Stomach (tissue), 8 donors: ENCODE measurements at regions not wholly inside any gene's neighbourhood (a gene's known extent, or its start where the extent isn't known, plus 50 kb on each side); places are given as distances from the start of the nearest gene placed in this dataset.

Experiments used
- DNase-seq, 2 donors: peaks; one replicate each; pipeline versions ENCODE4 v3.0.0 to v3.0.0-alpha.2; 2013 to 2019
- H3K27ac ChIP-seq, 5 donors: fragments of 200-600 bp in 4 of 5; sonication (generic) in 4 of 5; one replicate each; pipeline ENCODE4 v1.5.1; 2013 to 2019; ENCODE audit warnings: mild to moderate bottlenecking in 1 of 5, moderate library complexity in 1 of 5
- H3K27me3 ChIP-seq, 3 donors: fragments of 200-600 bp; sonication (generic); one replicate each; pipeline ENCODE4 v1.5.1; 2017 to 2019; ENCODE audit warnings: mixed run types in 1 of 3
- H3K36me3 ChIP-seq, 4 donors: fragments of 200-600 bp; sonication (generic); 1 replicate in 3 of 4; 2 replicates in 1 of 4; pipeline ENCODE4 v1.5.1; 2016 to 2019
- H3K4me1 ChIP-seq, 4 donors: fragments of 200-600 bp; sonication (generic); one replicate each; pipeline ENCODE4 v1.5.1; 2016 to 2019
- H3K4me3 ChIP-seq, 4 donors: fragments of 200-600 bp; sonication (generic) in 3 of 4; one replicate each; pipeline ENCODE4 v1.5.1; 2016 to 2019; ENCODE audit warnings: mild to moderate bottlenecking in 1 of 4
- H3K9me3 ChIP-seq, 4 donors: fragments of 200-600 bp; sonication (generic); one replicate each; pipeline ENCODE4 v1.5.1; 2016 to 2019
- CTCF ChIP-seq, 7 experiments: fragments of 450-650 bp in 4 of 7; fragments of 200-600 bp in 3 of 7; sonication (generic) in 3 of 7; IDR thresholded peaks; one replicate each; pipeline ENCODE4 v1.5.1; 2016 to 2019; ENCODE audit warnings: antibody characterized with exemption in 7 of 7, control low read depth in 2 of 7, mild to moderate bottlenecking in 1 of 7
- EP300 ChIP-seq: sonication (generic); formaldehyde crosslinking; IDR thresholded peaks from one replicate; pipeline ENCODE4 v1.6.1; 2017; ENCODE audit warnings: antibody characterized with exemption
- POLR2A ChIP-seq, 4 donors: fragments of 450-650 bp; IDR thresholded peaks; one replicate each; pipeline ENCODE4 v1.6.1; 2016; ENCODE audit warnings: antibody characterized with exemption in 4 of 4, control low read depth in 2 of 4, mild to moderate bottlenecking in 1 of 4, moderate library complexity in 1 of 4
- POLR2AphosphoS5 ChIP-seq, 3 donors: sonication (generic); formaldehyde crosslinking; IDR thresholded peaks; one replicate each; pipeline ENCODE4 v1.6.1; 2016; ENCODE audit warnings: antibody characterized with exemption in 3 of 3
- WGBS, 5 donors: extraction: QIAGEN DNeasy Blood & Tissue Kit in 3 of 5; methylation state at CpG; one replicate each; pipeline versions ENCODE4 v1.1.5 to v1.1.7; 2013 to 2018; 5-methylcytosine and 5-hydroxymethylcytosine counted together
- intact Hi-C: fragments of 100-400 bp; cut with DNase I; formaldehyde crosslinking; loops from one replicate; pipeline ENCODE4 v1.15.1; 2023; ENCODE audit warnings: low total_unique reads
- donor health status: healthy with polysubstance abuse.
- donor health status: Bipolar disorder and iron deficiency.
- donor health status: healthy.

DNA sequence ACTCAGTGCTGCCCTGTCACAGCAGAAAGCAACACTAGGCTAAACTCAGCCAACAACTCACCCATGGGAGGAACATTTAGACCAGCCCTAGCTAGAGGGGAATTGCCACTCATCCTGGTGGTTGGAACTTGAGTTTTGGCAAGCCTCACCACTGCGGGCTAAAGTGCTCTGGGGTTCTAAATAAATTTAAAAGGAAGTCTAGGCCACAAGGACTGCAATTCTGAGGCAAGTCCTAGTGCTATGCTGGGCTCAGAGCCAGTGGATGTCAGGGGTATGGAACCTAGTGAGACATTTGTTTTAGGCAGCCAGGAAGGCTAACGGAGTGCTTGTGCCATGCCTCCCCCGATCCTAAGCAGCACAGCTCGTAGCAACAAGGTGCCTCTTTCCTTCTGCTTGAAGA is 78.0 kb downstream of the RGS13 start:
- H3K36me3 ChIP-seq = no peaks in the 10 kb centered on the region
- DNase-seq = no peak
- no peaks in the 10 kb centered on the region for H3K9me3 ChIP-seq
- no peak overlapping the region for H3K27ac ChIP-seq
- intact Hi-C loops = no loop called here
- no peaks in the 10 kb centered on the region for H3K4me1 ChIP-seq
- TF ChIP-seq POLR2AphosphoS5 (IDR thresholded peaks at IDR 0.05) (no peak), POLR2A (IDR thresholded peaks at IDR 0.05) (no peak), EP300 (no peak), CTCF (IDR thresholded peaks at IDR 0.05) (no peak)
- no peak overlapping the region for H3K4me3 ChIP-seq
- H3K27me3 ChIP-seq = no peaks in the 10 kb centered on the region
- WGBS, 5 donors = 63 to 85% (median 80%) methylated on average over 4 of the region's 4 CpGs

DNA sequence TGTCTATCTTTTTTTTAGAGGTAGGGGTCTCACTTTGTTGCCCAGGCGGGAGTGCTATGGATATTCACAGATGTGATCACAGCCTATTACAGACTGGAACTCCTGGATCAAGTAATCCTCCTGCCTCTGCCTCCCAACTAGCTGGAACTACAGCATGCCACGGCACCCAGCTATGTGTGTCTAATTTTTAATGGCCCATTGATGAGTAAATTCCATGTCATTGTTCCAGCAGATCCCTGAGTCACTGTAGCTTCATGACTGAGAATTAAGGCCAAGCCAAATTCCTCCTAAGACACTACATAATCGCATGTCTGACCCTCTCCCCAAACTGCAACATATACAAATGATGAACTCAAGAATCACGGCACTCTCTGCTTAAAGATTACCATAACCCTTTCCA is 84.2 kb upstream of the RGS2 start:
- intact Hi-C loops = no loop called here
- peaks cover 0 to 2% (median 0%) of the 10 kb centered on the region in 4 donors for H3K4me1 ChIP-seq
- no peaks in the 10 kb centered on the region for H3K36me3 ChIP-seq
- H3K27me3 ChIP-seq = no peaks in the 10 kb centered on the region
- peaks cover 0 to 5% (median 0%) of the 10 kb centered on the region in 4 donors for H3K9me3 ChIP-seq
- 80 to 94% (median 91%) methylated on average over 4 of the region's 4 CpGs for WGBS, 5 donors
- TF ChIP-seq POLR2A (IDR thresholded peaks at IDR 0.05) (no peak), POLR2AphosphoS5 (IDR thresholded peaks at IDR 0.05) (no peak), CTCF (IDR thresholded peaks at IDR 0.05) (no peak), EP300 (no peak)
- no peak overlapping the region for H3K4me3 ChIP-seq
- no peak for DNase-seq
- no peak overlapping the region for H3K27ac ChIP-seq

- WGBS, 5 donors = 79 to 84% (median 83%) methylated on average over 5 to 6 of the region's 6 CpGs
- no peaks in the 10 kb centered on the region for H3K27me3 ChIP-seq
- intact Hi-C loops = no loop called here
- H3K4me3 ChIP-seq = no peak overlapping the region
- H3K27ac ChIP-seq = no peak overlapping the region
- no peak for TF ChIP-seq CTCF (IDR thresholded peaks at IDR 0.05)
- no peak for TF ChIP-seq POLR2A (IDR thresholded peaks at IDR 0.05)
- TF ChIP-seq EP300 = no peak
- no peak for TF ChIP-seq POLR2AphosphoS5 (IDR thresholded peaks at IDR 0.05)
- H3K9me3 ChIP-seq = no peaks in the 10 kb centered on the region
- no peak for DNase-seq
- peaks cover 0 to 6% (median 0%) of the 10 kb centered on the region in 4 donors for H3K4me1 ChIP-seq
- H3K36me3 ChIP-seq = no peaks in the 10 kb centered on the region
Measured at GRCh38 chr1:192726820-192727504, 81.9 kb upstream of the RGS2 start.

DNA sequence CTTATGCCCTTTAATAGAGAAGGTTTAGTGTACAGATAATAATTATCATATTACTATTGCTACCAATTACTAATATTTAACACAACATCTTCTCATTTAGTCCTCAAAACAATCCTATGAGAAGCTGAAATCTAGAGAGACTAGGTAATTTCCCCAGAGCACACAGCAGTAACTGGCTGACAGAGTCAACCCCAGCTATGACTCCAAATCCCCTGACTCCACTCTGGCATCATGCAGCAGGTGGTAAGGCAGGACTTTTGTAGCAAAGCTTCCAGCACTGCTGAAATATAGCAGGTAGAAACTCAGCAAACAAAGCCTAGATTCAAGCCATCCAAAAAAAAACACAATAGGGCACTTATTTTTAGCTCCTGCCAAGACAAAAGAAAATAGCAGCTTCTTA is 79.3 kb upstream of the RGS2 start:
- H3K27ac ChIP-seq = no peak overlapping the region

GRCh38 chr1:192730198-192730597 is 78.6 kb upstream of the RGS2 start:
- intact Hi-C loops = no loop called here

More for the DNA sequence above, 79.3 kb upstream of the RGS2 start:
- no peak for DNase-seq
- Histone ChIP-seq H3K4me3 (no peak overlapping the region), H3K4me1 (peaks cover 0 to 6% (median 0%) of the 10 kb centered on the region in 4 donors), H3K27me3 (no peaks in the 10 kb centered on the region), H3K9me3 (no peaks in the 10 kb centered on the region), H3K36me3 (no peaks in the 10 kb centered on the region)
- intact Hi-C loops = no loop called here
- no peak for TF ChIP-seq POLR2AphosphoS5 (IDR thresholded peaks at IDR 0.05)

More at GRCh38 chr1:192730198-192730597, 78.6 kb upstream of the RGS2 start:
- Histone ChIP-seq H3K9me3 (no peaks in the 10 kb centered on the region), H3K4me1 (peaks cover 0 to 6% (median 0%) of the 10 kb centered on the region in 4 donors), H3K27me3 (no peaks in the 10 kb centered on the region), H3K4me3 (no peak overlapping the region), H3K36me3 (no peaks in the 10 kb centered on the region), H3K27ac (no peak overlapping the region)
- DNase-seq = no peak
- no peak for TF ChIP-seq POLR2A (IDR thresholded peaks at IDR 0.05)
- TF ChIP-seq POLR2AphosphoS5 (IDR thresholded peaks at IDR 0.05) = no peak
- no peak for TF ChIP-seq EP300
- TF ChIP-seq CTCF (IDR thresholded peaks at IDR 0.05) = no peak
